ENCODE measurements at regions not wholly inside any gene's neighbourhood (a gene's known extent, or its start where the extent isn't known, plus 50 kb on each side); places are given as distances from the start of the nearest gene placed in this dataset.

DNA sequence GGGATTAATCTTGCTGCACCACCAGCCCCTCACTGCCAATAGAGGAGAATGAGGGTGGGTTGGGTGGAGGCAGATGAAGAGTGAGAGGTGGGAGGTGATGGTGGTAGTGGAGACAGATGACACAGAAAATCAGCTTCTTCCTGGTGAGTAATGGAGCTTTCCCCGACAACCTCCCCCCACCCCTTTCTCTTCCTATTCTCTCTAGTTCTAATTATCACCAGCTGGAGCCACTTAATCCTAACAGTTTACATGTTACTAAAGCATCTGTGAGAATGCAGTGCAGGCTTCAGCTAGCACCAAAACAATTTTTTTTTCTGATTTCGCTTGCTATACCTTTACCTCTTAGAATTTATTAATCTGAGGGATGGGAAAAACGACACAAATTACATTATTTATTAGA is 116.1 kb upstream of the DNAJC19 start:
- TF ChIP-seq EP300 (IDR thresholded peaks at IDR 0.05; ENCODE audit: borderline replicate concordance in 1 of 2, low read depth in 1 of 2, low read length in 1 of 2) (no peak), POLR2AphosphoS5 (IDR thresholded peaks at IDR 0.05; ENCODE audit: low read depth, low read length) (no peak), CTCF (IDR thresholded peaks at IDR 0.05) (no peak)

Measured in SK-N-SH (cell line).